OCI-LY1 (cell line): ENCODE measurements at regions not wholly inside any gene's neighbourhood (a gene's known extent, or its start where the extent isn't known, plus 50 kb on each side); places are given as distances from the start of the nearest gene placed in this dataset.

Experiments
- H2AFZ ChIP-seq: fragments of 200-600 bp; sonication (generic), shearing (Covaris generic); 2 replicates; pipeline ENCODE4 v1.6.0; 2014; ENCODE audit warnings: antibody characterized with exemption, mild to moderate bottlenecking, low read length
- H3F3A ChIP-seq: fragments of 200-600 bp; sonication (generic), shearing (Covaris generic); 2 replicates; pipeline ENCODE4 v1.6.0; 2014; ENCODE audit warnings: mild to moderate bottlenecking, antibody characterized with exemption, low read length, moderate library complexity; ENCODE audit not compliant: insufficient read depth
- H3K27ac ChIP-seq: fragments of 200-600 bp; sonication (generic); 2 replicates; pipeline ENCODE4 v1.5.1; 2014; ENCODE audit warnings: low read length, mixed run types, mild to moderate bottlenecking, low read depth; ENCODE audit not compliant: poor library complexity, severe bottlenecking
- H3K27me3 ChIP-seq: fragments of 200-600 bp; sonication (generic); 2 replicates; pipeline ENCODE4 v1.6.0; 2014; ENCODE audit warnings: antibody characterized with exemption, mild to moderate bottlenecking, low read length, moderate library complexity; ENCODE audit not compliant: insufficient read depth
- H3K36me3 ChIP-seq: fragments of 200-600 bp; sonication (generic); 2 replicates; pipeline ENCODE4 v1.6.1; 2014; ENCODE audit warnings: mild to moderate bottlenecking, antibody characterized with exemption, low read length, moderate library complexity, mixed read lengths; ENCODE audit not compliant: insufficient read depth
- H3K4me1 ChIP-seq: fragments of 200-600 bp; sonication (generic); 2 replicates; pipeline ENCODE4 v1.5.1; 2014; ENCODE audit warnings: mild to moderate bottlenecking, low read length, moderate library complexity; ENCODE audit not compliant: insufficient read depth, severe bottlenecking
- H3K4me2 ChIP-seq: fragments of 200-600 bp; sonication (generic), shearing (Covaris generic); 2 replicates; pipeline ENCODE4 v1.6.1; 2014; ENCODE audit warnings: low read length
- H3K4me3 ChIP-seq: fragments of 200-600 bp; sonication (generic); 2 replicates; pipeline ENCODE4 v1.5.1; 2014; ENCODE audit warnings: low read length, low read depth, mild to moderate bottlenecking, mixed read lengths; ENCODE audit not compliant: poor library complexity, severe bottlenecking
- H3K79me2 ChIP-seq: fragments of 200-600 bp; shearing (Covaris generic); 2 replicates; pipeline ENCODE4 v1.6.1; 2016; ENCODE audit warnings: mixed run types, low read length, mixed read lengths; ENCODE audit not compliant: insufficient read depth
- H3K9ac ChIP-seq: fragments of 200-600 bp; sonication (generic), shearing (Covaris generic); 2 replicates; pipeline ENCODE4 v1.6.1; 2014; ENCODE audit warnings: mild to moderate bottlenecking, low read length, mixed read lengths
- H3K9me2 ChIP-seq: fragments of 200-600 bp; sonication (generic), shearing (Covaris generic); 2 replicates; pipeline ENCODE4 v1.6.1; 2014; ENCODE audit warnings: low read depth, mild to moderate bottlenecking, low read length, mixed read lengths
- H3K9me3 ChIP-seq: fragments of 200-600 bp; shearing (Covaris generic); 2 replicates; pipeline ENCODE4 v1.6.1; 2014; ENCODE audit warnings: low read length, mixed read lengths
- H4K20me1 ChIP-seq: fragments of 200-600 bp; sonication (generic), shearing (Covaris generic); 2 replicates; pipeline ENCODE4 v1.6.0; 2016; ENCODE audit warnings: mild to moderate bottlenecking, low read length; ENCODE audit not compliant: insufficient read depth
- CTCF ChIP-seq: fragments of 200-600 bp; sonication (generic), shearing (Covaris generic); IDR thresholded peaks from 2 replicates; pipeline ENCODE4 v1.5.1; 2017; ENCODE audit warnings: mild to moderate bottlenecking, antibody characterized with exemption, low read length, moderate library complexity, mixed read lengths
- EZH2 ChIP-seq: fragments of 200-600 bp; sonication (generic), shearing (Covaris generic); IDR thresholded peaks from 2 replicates; pipeline ENCODE4 v1.8.0; 2017; ENCODE audit warnings: borderline replicate concordance, mixed run types, mild to moderate bottlenecking, antibody characterized with exemption, low read length, moderate library complexity, mixed read lengths

- no peak overlapping the region for H3K4me2 ChIP-seq
- H3K4me3 ChIP-seq, result no peak overlapping the region
- no peaks in the 10 kb centered on the region for H3K27me3 ChIP-seq
- H2AFZ ChIP-seq, result no peak overlapping the region
- no peaks in the 10 kb centered on the region for H3F3A ChIP-seq
- H3K9me3 ChIP-seq, result no peaks in the 10 kb centered on the region
- no peaks in the 10 kb centered on the region for H3K4me1 ChIP-seq
- no peaks in the 10 kb centered on the region for H4K20me1 ChIP-seq
- no peaks in the 10 kb centered on the region for H3K36me3 ChIP-seq
- TF ChIP-seq CTCF, result peak; percentile 44; the same call in 1 of the 2 replicates
- no peak for TF ChIP-seq EZH2
- H3K27ac ChIP-seq, result no peak overlapping the region
- H3K79me2 ChIP-seq, result no peaks in the 10 kb centered on the region
- H3K9ac ChIP-seq, result no peak overlapping the region
- no peaks in the 10 kb centered on the region for H3K9me2 ChIP-seq
Measured at GRCh38 chr6:137370871-137371633, 123.1 kb downstream of the OLIG3 start.

GRCh38 chr6:137369136-137369535 lies 125.1 kb downstream of the OLIG3 start:
- no peak overlapping the region for H3K9ac ChIP-seq
- no peaks in the 10 kb centered on the region for H3K36me3 ChIP-seq
- H3K4me2 ChIP-seq, result no peak overlapping the region
- TF ChIP-seq EZH2 (no peak), CTCF (no peak)
- H2AFZ ChIP-seq, result no peak overlapping the region
- H3K79me2 ChIP-seq, result no peaks in the 10 kb centered on the region
- no peaks in the 10 kb centered on the region for H3K4me1 ChIP-seq
- no peaks in the 10 kb centered on the region for H3F3A ChIP-seq
- no peaks in the 10 kb centered on the region for H3K9me2 ChIP-seq
- no peaks in the 10 kb centered on the region for H3K27me3 ChIP-seq
- no peaks in the 10 kb centered on the region for H3K9me3 ChIP-seq
- H3K27ac ChIP-seq, result no peak overlapping the region
- no peak overlapping the region for H3K4me3 ChIP-seq
- no peaks in the 10 kb centered on the region for H4K20me1 ChIP-seq

- no peaks in the 10 kb centered on the region for H3K79me2 ChIP-seq
- no peaks in the 10 kb centered on the region for H3K9me3 ChIP-seq
- H3K4me1 ChIP-seq, result no peaks in the 10 kb centered on the region
- H3K36me3 ChIP-seq, result no peaks in the 10 kb centered on the region
- H3K4me3 ChIP-seq, result no peak overlapping the region
- H3K9ac ChIP-seq, result no peak overlapping the region
- no peak overlapping the region for H3K4me2 ChIP-seq
- no peak overlapping the region for H3K27ac ChIP-seq
- no peak overlapping the region for H2AFZ ChIP-seq
- H4K20me1 ChIP-seq, result no peaks in the 10 kb centered on the region
- H3F3A ChIP-seq, result no peaks in the 10 kb centered on the region
- TF ChIP-seq EZH2, result no peak
- TF ChIP-seq CTCF, result no peak
- H3K27me3 ChIP-seq, result no peaks in the 10 kb centered on the region
- H3K9me2 ChIP-seq, result no peaks in the 10 kb centered on the region
Measured at GRCh38 chr6:137365707-137366437, 128.3 kb downstream of the OLIG3 start.
